B cell (primary cell): ENCODE measurements at regions not wholly inside any gene's neighbourhood (a gene's known extent, or its start where the extent isn't known, plus 50 kb on each side); places are given as distances from the start of the nearest gene placed in this dataset.

Experiments used
- CTCF ChIP-seq: fragments of 200-600 bp; IDR thresholded peaks from one replicate; pipeline ENCODE4 v1.8.0; 2022; ENCODE audit warnings: antibody characterized with exemption, mild to moderate bottlenecking
- EZH2 ChIP-seq: IDR thresholded peaks from 2 replicates; pipeline ENCODE4 v1.6.1; 2012; ENCODE audit warnings: borderline replicate concordance, low read depth, mild to moderate bottlenecking, moderate library complexity, low read length; ENCODE audit not compliant: insufficient read depth, poor library complexity, severe bottlenecking

- no peak for TF ChIP-seq EZH2
- TF ChIP-seq CTCF = peak; percentile 81
These were observed 69.9 kb upstream of the CNTN1 start for GRCh38 chr12:40622246-40622838.
